Stomach (tissue), 4 donors: ENCODE measurements at regions not wholly inside any gene's neighbourhood (a gene's known extent, or its start where the extent isn't known, plus 50 kb on each side); places are given as distances from the start of the nearest gene placed in this dataset.

Experiments
- POLR2AphosphoS5 ChIP-seq, 3 donors: sonication (generic); formaldehyde crosslinking; IDR thresholded peaks; one replicate each; pipeline ENCODE4 v1.6.1; 2016; ENCODE audit warnings: antibody characterized with exemption in 3 of 3
- TF ChIP-seq, protein P1 (sequence below), 7 experiments: fragments of 450-650 bp in 4 of 7; fragments of 200-600 bp in 3 of 7; sonication (generic) in 3 of 7; IDR thresholded peaks; one replicate each; pipeline ENCODE4 v1.5.1; 2016 to 2019; ENCODE audit warnings: antibody characterized with exemption in 7 of 7, control low read depth in 2 of 7, mild to moderate bottlenecking in 1 of 7

DNA sequence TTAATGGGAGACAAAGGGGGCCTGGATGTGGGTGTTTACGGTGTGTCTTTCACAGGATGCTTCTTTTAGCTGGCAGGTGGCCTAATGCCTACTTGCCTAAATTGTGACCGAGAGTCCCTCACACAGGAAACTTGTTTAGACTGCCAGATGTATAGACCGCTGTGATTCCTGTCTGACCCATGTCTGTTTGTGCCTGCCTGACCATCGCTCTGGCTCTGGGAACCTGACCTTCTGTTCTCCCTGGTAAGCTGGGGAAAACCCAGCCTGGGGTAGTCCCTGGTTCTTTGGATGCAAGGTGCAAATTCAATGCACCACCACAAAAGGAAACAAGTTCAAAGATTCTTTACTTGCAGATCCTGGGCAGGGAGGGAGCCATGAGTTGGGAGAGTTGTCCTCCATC is 68.4 kb downstream of the DMRTA2 start:
- TF ChIP-seq, protein P1, sequence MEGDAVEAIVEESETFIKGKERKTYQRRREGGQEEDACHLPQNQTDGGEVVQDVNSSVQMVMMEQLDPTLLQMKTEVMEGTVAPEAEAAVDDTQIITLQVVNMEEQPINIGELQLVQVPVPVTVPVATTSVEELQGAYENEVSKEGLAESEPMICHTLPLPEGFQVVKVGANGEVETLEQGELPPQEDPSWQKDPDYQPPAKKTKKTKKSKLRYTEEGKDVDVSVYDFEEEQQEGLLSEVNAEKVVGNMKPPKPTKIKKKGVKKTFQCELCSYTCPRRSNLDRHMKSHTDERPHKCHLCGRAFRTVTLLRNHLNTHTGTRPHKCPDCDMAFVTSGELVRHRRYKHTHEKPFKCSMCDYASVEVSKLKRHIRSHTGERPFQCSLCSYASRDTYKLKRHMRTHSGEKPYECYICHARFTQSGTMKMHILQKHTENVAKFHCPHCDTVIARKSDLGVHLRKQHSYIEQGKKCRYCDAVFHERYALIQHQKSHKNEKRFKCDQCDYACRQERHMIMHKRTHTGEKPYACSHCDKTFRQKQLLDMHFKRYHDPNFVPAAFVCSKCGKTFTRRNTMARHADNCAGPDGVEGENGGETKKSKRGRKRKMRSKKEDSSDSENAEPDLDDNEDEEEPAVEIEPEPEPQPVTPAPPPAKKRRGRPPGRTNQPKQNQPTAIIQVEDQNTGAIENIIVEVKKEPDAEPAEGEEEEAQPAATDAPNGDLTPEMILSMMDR (IDR thresholded peaks at IDR 0.05): no peak
- TF ChIP-seq POLR2AphosphoS5 (IDR thresholded peaks at IDR 0.05): no peak
